ENCODE measurements at regions not wholly inside any gene's neighbourhood (a gene's known extent, or its start where the extent isn't known, plus 50 kb on each side); places are given as distances from the start of the nearest gene placed in this dataset.

DNA sequence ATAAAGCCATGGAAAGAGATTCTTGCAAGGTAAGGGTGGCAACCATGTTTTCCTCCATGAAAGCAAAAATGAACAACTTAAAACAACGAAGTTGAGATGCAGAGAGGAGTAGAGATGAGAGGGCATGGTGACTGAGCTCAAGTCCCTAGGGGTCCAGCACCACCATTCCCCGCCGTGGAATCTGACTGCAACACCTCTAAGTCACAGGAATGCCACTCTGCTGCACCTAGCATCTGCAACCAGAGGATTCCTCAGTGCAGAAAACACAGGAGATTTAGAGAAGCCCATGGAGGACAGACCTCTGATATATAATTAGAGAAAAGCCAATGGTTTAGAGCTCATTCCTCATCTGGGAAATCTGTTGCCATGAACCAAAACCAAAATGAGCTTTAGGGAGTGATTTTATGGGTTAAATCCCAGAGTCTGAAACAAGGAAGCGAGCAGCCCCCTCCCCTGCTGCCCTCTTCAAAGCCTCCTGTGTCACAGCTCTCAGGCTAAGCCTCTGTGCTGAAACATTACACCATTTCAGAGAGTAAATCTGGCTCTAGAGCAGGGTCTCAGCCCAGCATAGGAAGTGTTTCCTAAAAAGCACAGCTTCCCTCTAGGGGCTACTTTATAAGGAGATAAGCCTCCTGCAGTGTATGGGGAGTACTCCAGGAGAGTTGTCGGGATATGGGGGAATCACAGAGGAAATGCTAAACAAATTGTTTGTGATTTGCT, 1043.6 kb downstream of the UQCRFS1 start:
- DNase-seq: peak; percentile 78

DNA sequence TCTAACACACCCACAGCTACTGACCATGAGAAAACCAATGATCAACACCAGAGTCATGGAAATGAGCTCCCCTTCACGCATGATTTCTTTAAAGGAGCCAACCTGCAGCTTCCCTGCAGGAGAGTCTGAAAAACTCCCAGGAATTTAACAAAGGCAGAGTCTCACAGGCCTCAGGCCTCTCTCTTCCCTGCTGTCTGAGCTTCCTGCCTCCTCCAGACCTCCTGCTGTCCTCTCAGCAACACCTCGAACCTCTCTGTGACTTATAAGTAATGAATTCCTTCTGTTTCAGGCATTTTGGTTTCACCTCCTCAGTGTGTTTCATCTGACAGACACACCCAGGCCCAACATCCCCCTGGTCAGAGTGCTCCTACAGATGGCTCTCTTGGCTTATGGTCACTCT, 1044.4 kb downstream of the UQCRFS1 start:
- peak; percentile 81 for DNase-seq

- DNase-seq: no peak
Observed at GRCh38 chr19:28166025-28166424, 1046.9 kb downstream of the UQCRFS1 start.

DNA sequence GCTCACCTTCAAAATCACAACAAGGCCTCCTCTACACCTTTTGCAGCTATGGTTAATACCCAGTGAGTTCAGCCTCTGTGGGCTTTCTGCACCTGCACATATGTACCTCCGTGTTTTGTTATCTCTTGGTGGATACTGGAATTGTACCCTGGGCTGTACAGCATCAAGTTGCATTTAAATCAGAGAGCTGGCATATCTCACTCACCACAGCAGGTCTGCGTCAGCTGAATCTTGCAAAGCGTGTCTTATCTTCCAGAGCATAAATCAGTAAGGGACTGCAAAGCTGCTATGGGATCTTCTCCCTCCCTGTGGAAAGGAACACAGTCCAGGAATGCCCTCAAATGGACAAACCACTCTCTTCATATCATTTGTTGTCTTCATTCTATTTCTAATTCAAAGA, 1048.7 kb downstream of the UQCRFS1 start:
- DNase-seq: no peak

- no peak for DNase-seq
Observed at GRCh38 chr19:28159065-28159464, 1053.9 kb downstream of the UQCRFS1 start.

- DNase-seq: no peak
Observed at GRCh38 chr19:28155265-28155664, 1057.7 kb downstream of the UQCRFS1 start.

- no peak for DNase-seq
Observed at GRCh38 chr19:28154077-28154476, 1058.9 kb downstream of the UQCRFS1 start.

DNA sequence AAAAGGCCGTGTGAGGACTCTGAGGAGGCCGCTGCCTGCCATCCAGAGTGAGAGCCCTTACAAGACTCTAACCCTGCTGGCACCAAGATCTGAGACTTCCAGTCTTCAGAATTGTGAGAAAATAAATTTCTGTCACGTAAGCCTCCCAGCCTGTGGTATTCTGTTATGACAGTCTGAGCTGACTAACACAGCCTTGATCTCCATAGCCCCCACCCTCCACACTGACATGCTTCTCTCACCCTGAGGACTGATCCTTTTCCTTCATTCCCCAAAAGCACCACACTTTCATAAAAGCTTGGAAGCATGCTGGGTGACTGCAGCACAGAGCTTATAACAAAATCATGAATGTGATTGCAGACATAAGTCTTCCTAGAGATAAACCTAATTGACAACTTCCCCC, 1059.8 kb downstream of the UQCRFS1 start:
- no peak for DNase-seq

DNA sequence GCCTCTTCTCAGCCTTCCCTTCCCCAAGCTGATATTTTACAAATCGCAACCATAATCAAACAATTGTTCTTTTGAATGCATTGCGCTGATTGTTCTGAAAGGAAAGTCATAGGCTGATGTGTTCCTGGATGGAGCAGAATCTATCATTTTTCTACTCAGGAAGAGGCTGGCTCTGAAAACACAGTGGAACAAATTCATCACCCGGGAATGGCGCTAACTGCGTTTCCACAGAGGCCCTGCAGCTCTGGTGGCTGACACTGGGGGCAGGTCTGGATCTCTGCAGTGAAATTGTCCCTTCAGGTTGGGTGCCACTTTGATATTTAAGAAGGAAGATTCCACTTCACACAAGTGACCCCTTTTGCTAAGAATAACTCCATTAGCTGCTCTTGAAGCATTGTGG, 1060.8 kb downstream of the UQCRFS1 start:
- DNase-seq: no peak

DNA sequence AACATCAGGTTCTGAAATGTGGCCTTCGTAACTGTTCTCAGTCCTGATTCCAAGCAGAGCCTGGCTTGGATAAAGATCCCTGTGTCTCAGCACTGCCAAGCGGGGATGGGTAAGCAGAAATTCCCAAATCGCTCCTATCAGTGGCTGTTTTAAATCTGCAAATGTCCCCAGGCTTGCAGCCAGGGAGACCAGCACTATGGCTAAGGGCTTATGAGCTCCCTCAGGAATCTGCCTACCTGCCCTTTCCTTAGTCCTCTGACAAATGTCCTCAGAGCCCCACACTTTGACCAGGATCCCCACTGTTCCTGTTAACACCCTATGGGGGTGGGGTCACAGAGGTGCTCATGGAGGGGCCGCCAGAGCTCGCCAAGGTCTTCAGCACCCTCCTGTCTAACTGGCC, 1062.8 kb downstream of the UQCRFS1 start:
- DNase-seq: no peak

DNA sequence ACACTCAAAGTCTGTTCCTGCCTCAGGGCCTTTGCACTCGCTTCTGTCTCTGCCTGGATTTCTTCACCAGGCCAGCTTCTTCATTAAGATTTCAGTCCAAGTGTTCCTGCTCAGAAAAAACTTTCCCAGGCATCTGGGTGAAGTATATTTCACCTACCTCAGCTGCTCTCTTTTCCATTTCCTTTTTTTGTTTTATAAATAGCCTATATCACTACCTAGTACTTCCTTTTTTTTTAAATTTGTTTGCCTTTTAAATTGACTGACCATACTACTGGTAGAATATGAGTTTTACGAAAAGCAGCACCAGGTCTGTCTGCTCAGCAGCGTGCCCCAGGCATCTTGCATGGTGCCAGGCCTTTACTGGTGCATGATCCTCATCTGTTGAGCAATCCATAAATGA, 1064.4 kb downstream of the UQCRFS1 start:
- no peak for DNase-seq

GRCh38 chr19:28142258-28142657, 1070.7 kb downstream of the UQCRFS1 start:
- DNase-seq: no peak

- DNase-seq: no peak
Observed at GRCh38 chr19:28140201-28140600, 1072.8 kb downstream of the UQCRFS1 start.

DNA sequence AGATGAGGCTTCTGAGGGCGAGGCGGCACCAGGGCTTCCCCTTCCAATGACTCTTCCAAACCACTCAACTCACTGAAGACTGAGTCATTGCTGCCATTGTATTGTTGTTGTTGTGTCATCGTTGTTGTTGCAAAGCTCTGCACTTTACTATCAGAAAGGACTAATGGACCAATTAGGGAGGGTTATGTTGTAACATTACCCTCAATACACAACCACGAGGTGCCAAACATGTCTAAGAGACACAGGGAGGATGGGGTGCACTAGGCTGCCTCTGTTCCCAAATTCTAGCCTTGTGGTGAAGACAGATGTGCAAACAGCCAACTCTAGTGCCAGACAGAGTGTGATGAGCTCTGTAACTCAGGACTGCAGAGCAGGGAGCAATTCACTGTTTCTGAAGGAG, 1075.2 kb downstream of the UQCRFS1 start:
- peak; percentile 66 for DNase-seq

- DNase-seq: peak; percentile 78
Observed at GRCh38 chr19:28136796-28137195, 1076.2 kb downstream of the UQCRFS1 start.

DNA sequence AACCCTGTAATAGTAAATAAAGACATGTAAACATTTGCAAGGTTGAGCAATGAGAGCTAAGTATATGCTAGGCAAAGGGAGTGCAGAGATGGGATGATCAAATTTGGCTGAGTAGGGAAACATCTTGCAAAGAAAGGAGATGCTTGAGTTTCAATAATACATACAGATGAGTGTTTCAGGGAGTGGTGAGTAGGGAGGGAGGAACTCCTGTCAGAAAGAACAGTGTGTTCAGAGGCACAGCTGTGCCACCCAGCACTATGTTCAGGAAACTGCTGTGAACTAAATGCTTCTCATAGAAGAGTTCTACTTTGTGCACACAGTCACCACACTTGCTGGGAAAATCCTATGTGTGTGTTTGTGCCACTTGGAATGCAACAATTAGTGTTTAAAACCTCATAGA, 1077.1 kb downstream of the UQCRFS1 start:
- no peak for DNase-seq

DNA sequence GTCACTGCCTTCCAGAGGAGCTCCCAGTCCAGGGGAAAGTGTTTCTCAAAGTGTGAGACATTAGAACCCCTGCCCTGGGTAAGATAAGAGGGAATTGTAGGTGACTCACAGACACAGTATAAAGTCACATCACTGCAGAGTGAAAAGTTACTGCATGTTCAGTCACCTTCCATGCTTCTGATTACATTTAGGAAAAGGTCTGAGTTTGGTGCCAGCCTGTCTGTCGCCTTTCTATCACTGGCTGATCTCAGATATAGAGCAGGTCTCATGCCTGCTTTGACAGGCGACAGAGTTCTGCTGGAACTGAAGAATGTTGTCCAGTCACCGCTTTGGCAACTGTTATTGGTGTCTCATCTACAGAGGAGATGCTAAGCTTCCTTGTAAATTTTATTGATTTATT, 1078.6 kb downstream of the UQCRFS1 start:
- peak; percentile 84 for DNase-seq

GRCh38 chr19:28130881-28131280, 1082.1 kb downstream of the UQCRFS1 start:
- peak; percentile 74 for DNase-seq

DNA sequence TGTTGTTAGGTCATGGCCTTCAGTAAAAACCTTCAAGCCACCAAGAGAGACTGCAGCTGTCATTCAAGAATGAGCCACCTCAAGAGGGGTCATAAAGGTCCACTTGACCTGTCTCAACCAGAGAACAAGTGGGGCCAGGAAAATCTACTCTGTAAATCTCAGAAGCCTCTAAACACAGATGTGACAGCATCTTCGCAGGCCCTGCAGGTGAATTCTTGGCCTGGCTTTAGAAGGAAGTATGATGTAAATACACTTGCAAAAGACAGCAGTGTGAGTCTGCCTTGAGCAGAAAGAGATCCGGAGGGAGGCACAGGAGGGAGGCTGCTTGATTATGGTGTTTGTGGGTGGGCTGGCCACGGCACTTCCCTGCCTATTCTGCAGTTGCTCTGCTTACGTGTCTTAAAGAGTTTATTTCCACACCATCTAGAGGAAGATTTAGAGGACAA, 1082.9 kb downstream of the UQCRFS1 start:
- DNase-seq: peak; percentile 87

- no peak for DNase-seq
Observed at GRCh38 chr19:28128341-28128740, 1084.6 kb downstream of the UQCRFS1 start.

GRCh38 chr19:28126135-28126898, 1086.6 kb downstream of the UQCRFS1 start:
- no peak for DNase-seq

- DNase-seq: no peak
Observed at GRCh38 chr19:28122734-28123133, 1090.2 kb downstream of the UQCRFS1 start.

- no peak for DNase-seq
Observed at GRCh38 chr19:28118235-28118634, 1094.7 kb downstream of the UQCRFS1 start.

DNA sequence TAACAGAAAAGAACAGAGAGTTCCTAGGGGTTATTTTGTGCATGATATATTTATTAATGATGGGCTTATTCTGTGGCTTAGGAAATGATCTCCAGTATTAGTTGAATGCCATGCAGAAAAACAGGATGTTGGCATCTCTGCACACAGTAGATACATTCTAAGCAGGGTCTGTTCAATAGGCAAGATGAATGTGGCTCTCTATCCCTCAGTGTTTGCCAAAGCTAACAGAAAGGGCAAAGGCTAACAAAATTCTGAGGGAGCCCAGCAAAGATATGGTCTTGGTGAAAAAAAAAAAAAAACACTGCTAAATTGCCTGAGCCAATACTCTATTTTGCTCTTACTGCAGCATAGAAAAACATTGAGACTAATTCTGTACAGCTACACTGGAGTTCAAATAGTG, 1095.8 kb downstream of the UQCRFS1 start:
- no peak for DNase-seq
